NB4 (cell line): ENCODE measurements at regions not wholly inside any gene's neighbourhood (a gene's known extent, or its start where the extent isn't known, plus 50 kb on each side); places are given as distances from the start of the nearest gene placed in this dataset.

ENCODE experiments used
- CTCF ChIP-seq: IDR thresholded peaks from one replicate; pipeline ENCODE4 v1.5.1; 2012; ENCODE audit warnings: low read depth, low read length
- MAX ChIP-seq: IDR thresholded peaks from 2 replicates; pipeline ENCODE4 v1.6.1; 2011; ENCODE audit warnings: low read depth, low read length
- POLR2A ChIP-seq: IDR thresholded peaks from 2 replicates; pipeline ENCODE4 v1.6.1; 2011; ENCODE audit warnings: mild to moderate bottlenecking; ENCODE audit not compliant: insufficient read length; ENCODE audit errors: extremely low read depth

- TF ChIP-seq CTCF, result no peak
- TF ChIP-seq POLR2A, result no peak
- no peak for TF ChIP-seq MAX
These were observed 1308.4 kb downstream of the CDH8 start for GRCh38 chr16:60727851-60728250.
